ENCODE measurements at regions not wholly inside any gene's neighbourhood (a gene's known extent, or its start where the extent isn't known, plus 50 kb on each side); places are given as distances from the start of the nearest gene placed in this dataset.
"Not testable (repeated sequence)": the region's sequence is repeated elsewhere in the genome, so short reads cannot be mapped to it uniquely, and the experiment has no call there.

- DNase-seq (ENCODE audit: low spot score) (no peak), ATAC-seq (ENCODE audit: low FRiP score) (no peak)
- TF ChIP-seq CTCF (IDR thresholded peaks at IDR 0.05) = no peak
Measured at GRCh38 chr13:37959284-37959683, 89.7 kb upstream of the TRPC4 start.

GRCh38 chr13:37956536-37956935 is 87.0 kb upstream of the TRPC4 start:
- DNase-seq (ENCODE audit: low spot score) = no peak
- no peak for TF ChIP-seq CTCF (IDR thresholded peaks at IDR 0.05)

GRCh38 chr13:37954597-37954996 is 85.0 kb upstream of the TRPC4 start:
- not testable (repeated sequence) for DNase-seq (ENCODE audit: low spot score)

More at GRCh38 chr13:37956536-37956935, 87.0 kb upstream of the TRPC4 start:
- no peak for ATAC-seq (ENCODE audit: low FRiP score)

GRCh38 chr13:37954191-37954590 is 84.6 kb upstream of the TRPC4 start:
- no peak for ATAC-seq (ENCODE audit: low FRiP score)
- DNase-seq (ENCODE audit: low spot score) = no peak
- no peak for TF ChIP-seq CTCF (IDR thresholded peaks at IDR 0.05)

More at GRCh38 chr13:37954597-37954996, 85.0 kb upstream of the TRPC4 start:
- ATAC-seq (ENCODE audit: low FRiP score) = not testable (repeated sequence)

GRCh38 chr13:37953696-37954095 is 84.1 kb upstream of the TRPC4 start:
- ATAC-seq (ENCODE audit: low FRiP score) = no peak
- DNase-seq (ENCODE audit: low spot score) = no peak
- no peak for TF ChIP-seq CTCF (IDR thresholded peaks at IDR 0.05)

GRCh38 chr13:37950016-37950415 is 80.4 kb upstream of the TRPC4 start:
- no peak for ATAC-seq (ENCODE audit: low FRiP score)
- DNase-seq (ENCODE audit: low spot score) = no peak
- no peak for TF ChIP-seq CTCF (IDR thresholded peaks at IDR 0.05)

GRCh38 chr13:37947419-37948140 is 78.0 kb upstream of the TRPC4 start:
- no peak for DNase-seq (ENCODE audit: low spot score)
- ATAC-seq (ENCODE audit: low FRiP score) = no peak
- TF ChIP-seq CTCF (IDR thresholded peaks at IDR 0.05) = no peak
